HepG2 (cell line): ENCODE measurements at regions not wholly inside any gene's neighbourhood (a gene's known extent, or its start where the extent isn't known, plus 50 kb on each side); places are given as distances from the start of the nearest gene placed in this dataset.

Experiments used
- ARNT ChIP-seq: fragments of 450-650 bp; IDR thresholded peaks from 2 replicates; pipeline ENCODE4 v1.6.1; 2017
- CREB1 ChIP-seq, 2 experiments: fragments of 450-650 bp in 1 of 2; IDR thresholded peaks; 2 replicates each; pipeline ENCODE4 v1.6.1; 2016 to 2017; ENCODE audit warnings: control low read depth in 1 of 2, mild to moderate bottlenecking in 1 of 2, missing compliant biosample characterization in 1 of 2, missing genetic modification characterization in 1 of 2
- NFIC ChIP-seq: IDR thresholded peaks from 2 replicates; pipeline ENCODE4 v1.6.1; 2012; ENCODE audit warnings: mild to moderate bottlenecking, low read length, inconsistent platforms
- RAD21 ChIP-seq: fragments of 450-650 bp; formaldehyde crosslinking; IDR thresholded peaks from 2 replicates; pipeline ENCODE4 v1.5.0; 2020; ENCODE audit warnings: mild to moderate bottlenecking
- SNAPC2 ChIP-seq: sonication (generic); formaldehyde crosslinking; IDR thresholded peaks from 2 replicates; pipeline ENCODE4 v1.8.1; 2022; ENCODE audit warnings: mild to moderate bottlenecking, missing genetic modification reagents
- SRSF9 ChIP-seq: fragments of 200-400 bp; formaldehyde crosslinking; IDR thresholded peaks from 2 replicates; pipeline ENCODE4 v1.6.1; 2018; ENCODE audit warnings: borderline replicate concordance, mild to moderate bottlenecking, low read depth, low read length; ENCODE audit not compliant: insufficient read depth, poor library complexity, severe bottlenecking
- ZFX ChIP-seq: sonication (generic); formaldehyde crosslinking; IDR thresholded peaks from 2 replicates; pipeline ENCODE4 v1.4.0; 2020; ENCODE audit warnings: mild to moderate bottlenecking, low read depth, missing genetic modification reagents, moderate library complexity

GRCh38 chr12:78695749-78696148 is 168.8 kb upstream of the SYT1 start:
- no peak for TF ChIP-seq ARNT
- no peak for TF ChIP-seq RAD21 (CRISPR knock-in tag)
- no peak for TF ChIP-seq ZFX (CRISPR knock-in tag)
- TF ChIP-seq SNAPC2, result no peak
- TF ChIP-seq CREB1 (IDR thresholded peaks at IDR 0.05), result no peak
- no peak for TF ChIP-seq CREB1 (CRISPR knock-in tag; IDR thresholded peaks at IDR 0.05)
- no peak for TF ChIP-seq SRSF9
- no peak for TF ChIP-seq NFIC
